G401.6 (cell line): ENCODE measurements at regions not wholly inside any gene's neighbourhood (a gene's known extent, or its start where the extent isn't known, plus 50 kb on each side); places are given as distances from the start of the nearest gene placed in this dataset.

ENCODE experiments used
- FAIRE-seq: peaks from 2 replicates; lab custom pipeline; 2012; peaks lifted over from hg19 to GRCh38; lab: Jason Lieb, UNC

- no peak for FAIRE-seq
Measured at GRCh38 chr9:28628031-28628430, 1054.8 kb upstream of the C9orf72 start.

- FAIRE-seq = no peak
Measured at GRCh38 chr9:28648723-28649122, 1075.4 kb upstream of the C9orf72 start.

- FAIRE-seq = no peak
Measured at GRCh38 chr9:28650327-28650726, 1077.0 kb upstream of the C9orf72 start.

GRCh38 chr9:28651050-28651722, 1077.9 kb upstream of the C9orf72 start:
- FAIRE-seq = no peak

- FAIRE-seq = no peak
Measured at GRCh38 chr9:28653216-28653615, 1079.9 kb upstream of the C9orf72 start.

GRCh38 chr9:28656727-28657126, 1083.4 kb upstream of the C9orf72 start:
- no peak for FAIRE-seq

GRCh38 chr9:28661853-28662252, 1088.6 kb upstream of the C9orf72 start:
- no peak for FAIRE-seq

- FAIRE-seq = no peak
Measured at GRCh38 chr9:28662675-28663074, 1089.4 kb upstream of the C9orf72 start.

GRCh38 chr9:28668158-28668557, 1094.9 kb upstream of the C9orf72 start:
- FAIRE-seq = no peak

GRCh38 chr9:28671000-28671399, 1097.7 kb upstream of the C9orf72 start:
- no peak for FAIRE-seq

- FAIRE-seq = no peak
Measured at GRCh38 chr9:28678097-28678496, 1104.8 kb upstream of the C9orf72 start.

GRCh38 chr9:28688172-28688571, 1114.9 kb upstream of the C9orf72 start:
- FAIRE-seq = no peak

GRCh38 chr9:28692012-28692411, 1118.7 kb upstream of the C9orf72 start:
- FAIRE-seq = no peak

GRCh38 chr9:28696960-28697359, 1123.7 kb upstream of the C9orf72 start:
- FAIRE-seq = no peak

- no peak for FAIRE-seq
Measured at GRCh38 chr9:28699632-28700031, 1126.4 kb upstream of the C9orf72 start.

- FAIRE-seq = no peak
Measured at GRCh38 chr9:28707616-28708015, 1134.3 kb upstream of the C9orf72 start.

- FAIRE-seq = no peak
Measured at GRCh38 chr9:28714188-28714587, 1140.9 kb upstream of the C9orf72 start.

- FAIRE-seq = no peak
Measured at GRCh38 chr9:28718226-28718625, 1144.9 kb upstream of the C9orf72 start.

- no peak for FAIRE-seq
Measured at GRCh38 chr9:28720746-28721145, 1147.5 kb upstream of the C9orf72 start.

GRCh38 chr9:28730111-28730510, 1156.8 kb upstream of the C9orf72 start:
- no peak for FAIRE-seq

GRCh38 chr9:28735738-28736342, 1162.6 kb upstream of the C9orf72 start:
- FAIRE-seq = no peak

- no peak for FAIRE-seq
Measured at GRCh38 chr9:28741459-28741858, 1168.2 kb upstream of the C9orf72 start.

GRCh38 chr9:28747351-28747985, 1174.2 kb upstream of the C9orf72 start:
- FAIRE-seq = no peak

GRCh38 chr9:28750136-28750535, 1176.9 kb upstream of the C9orf72 start:
- no peak for FAIRE-seq
